NT2/D1 (cell line): ENCODE measurements at regions not wholly inside any gene's neighbourhood (a gene's known extent, or its start where the extent isn't known, plus 50 kb on each side); places are given as distances from the start of the nearest gene placed in this dataset.

Experiments used
- DNase-seq: peaks from one replicate; pipeline ENCODE4 v3.0.0-alpha.2; 2011; ENCODE audit warnings: low read depth, low spot score
- H3K27me3 ChIP-seq: 2 replicates; pipeline ENCODE4 v1.6.0; 2011; ENCODE audit warnings: mild to moderate bottlenecking; ENCODE audit not compliant: insufficient read length, insufficient read depth
- H3K36me3 ChIP-seq: 2 replicates; pipeline ENCODE4 v1.6.1; 2011; ENCODE audit warnings: mild to moderate bottlenecking, low read length, mixed read lengths; ENCODE audit not compliant: insufficient read depth, insufficient read length
- H3K4me1 ChIP-seq: 2 replicates; pipeline ENCODE4 v1.5.1; 2011; ENCODE audit not compliant: insufficient read depth, insufficient read length
- H3K4me3 ChIP-seq: 2 replicates; pipeline ENCODE4 v1.5.1; 2011; ENCODE audit warnings: low read depth; ENCODE audit not compliant: insufficient read length
- H3K9ac ChIP-seq: 2 replicates; pipeline ENCODE4 v1.6.0; 2011; ENCODE audit warnings: low read depth; ENCODE audit not compliant: insufficient read length
- H3K9me3 ChIP-seq: 2 replicates; pipeline ENCODE4 v1.5.1; 2011; ENCODE audit warnings: mild to moderate bottlenecking, low read length; ENCODE audit not compliant: insufficient read depth
- SUZ12 ChIP-seq: IDR thresholded peaks from 2 replicates; pipeline ENCODE4 v1.6.1; 2011; ENCODE audit not compliant: insufficient read length, insufficient read depth; ENCODE audit errors: extremely low read depth
- YY1 ChIP-seq: IDR thresholded peaks from 2 replicates; pipeline ENCODE4 v1.6.1; 2011; ENCODE audit not compliant: insufficient read length, insufficient read depth
- ZNF274 ChIP-seq: IDR thresholded peaks from 2 replicates; pipeline ENCODE4 v1.6.1; 2011; ENCODE audit warnings: mild to moderate bottlenecking, low read depth, low read length

DNA sequence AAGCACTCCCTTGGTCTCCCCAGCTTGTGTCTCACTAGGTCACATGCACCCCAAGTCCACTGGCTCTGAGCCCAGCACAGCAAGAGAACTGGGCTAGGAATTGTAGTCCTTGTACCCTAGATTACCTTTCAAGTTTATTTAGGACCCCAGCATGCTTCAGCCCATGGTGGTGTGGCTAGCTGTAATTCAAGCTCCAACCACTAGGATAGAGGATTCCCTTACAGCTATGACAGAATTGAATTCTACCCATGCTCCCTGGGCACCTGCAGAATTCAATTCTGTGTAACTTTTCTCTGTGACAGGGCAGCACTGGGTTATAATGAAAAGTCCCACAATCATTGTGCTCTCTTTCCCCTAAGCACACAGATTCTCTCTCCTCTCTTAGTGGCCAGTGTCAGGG, 253.8 kb upstream of the DMD start:
- Histone ChIP-seq H3K36me3 (no peaks in the 10 kb centered on the region), H3K27me3 (no peaks in the 10 kb centered on the region), H3K4me3 (no peak overlapping the region), H3K9me3 (no peaks in the 10 kb centered on the region), H3K4me1 (no peaks in the 10 kb centered on the region), H3K9ac (no peak overlapping the region)
- no peak for TF ChIP-seq SUZ12
- no peak for TF ChIP-seq ZNF274
- DNase-seq = no peak

DNA sequence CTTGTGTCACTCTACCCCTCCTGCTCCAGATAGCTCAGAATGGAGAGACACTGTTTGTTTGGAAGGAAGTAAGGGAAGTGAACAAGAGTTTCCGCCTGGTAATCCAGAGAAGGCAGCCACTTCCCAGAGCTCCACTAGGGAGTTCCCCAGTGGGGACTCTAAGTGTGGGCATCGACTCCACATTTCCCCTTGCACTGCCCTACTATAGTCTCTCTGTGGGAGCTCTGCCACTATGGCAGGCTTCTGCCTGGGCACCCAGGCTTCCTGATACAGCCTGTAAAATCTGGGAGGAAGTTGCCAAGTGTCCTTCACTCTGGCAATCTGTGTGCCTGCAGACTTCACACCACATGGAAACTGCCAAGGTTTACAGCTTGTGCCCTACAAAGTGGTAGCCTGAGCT, 245.8 kb upstream of the DMD start:
- DNase-seq = no peak
- TF ChIP-seq SUZ12 (no peak), YY1 (no peak), ZNF274 (no peak)
- Histone ChIP-seq H3K9me3 (no peaks in the 10 kb centered on the region), H3K9ac (no peak overlapping the region), H3K36me3 (no peaks in the 10 kb centered on the region), H3K4me3 (no peak overlapping the region), H3K27me3 (no peaks in the 10 kb centered on the region), H3K4me1 (no peaks in the 10 kb centered on the region)

DNA sequence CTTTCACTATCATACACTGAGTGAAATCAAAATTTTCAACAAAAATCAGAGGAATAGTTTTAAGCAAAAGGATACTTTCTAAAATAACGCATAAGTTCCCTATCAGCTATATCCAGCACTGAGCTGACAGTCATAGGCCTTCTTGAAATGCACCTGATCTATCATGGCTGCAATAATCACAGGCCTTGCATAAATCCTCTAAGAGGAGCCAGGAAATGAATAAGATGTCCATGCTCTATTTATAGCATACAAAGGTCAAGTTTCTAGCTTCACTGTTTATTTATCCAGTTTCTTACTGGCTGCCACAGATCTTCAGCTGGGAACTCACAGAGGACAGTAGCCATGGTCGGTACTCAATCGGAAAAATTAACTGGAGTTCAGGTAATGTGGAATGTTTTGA, 235.9 kb upstream of the DMD start:
- TF ChIP-seq SUZ12 = no peak
- no peak for TF ChIP-seq ZNF274
- TF ChIP-seq YY1 = no peak
- Histone ChIP-seq H3K27me3 (no peaks in the 10 kb centered on the region), H3K9ac (no peak overlapping the region), H3K36me3 (no peaks in the 10 kb centered on the region), H3K9me3 (no peaks in the 10 kb centered on the region), H3K4me1 (no peaks in the 10 kb centered on the region), H3K4me3 (no peak overlapping the region)
- no peak for DNase-seq

DNA sequence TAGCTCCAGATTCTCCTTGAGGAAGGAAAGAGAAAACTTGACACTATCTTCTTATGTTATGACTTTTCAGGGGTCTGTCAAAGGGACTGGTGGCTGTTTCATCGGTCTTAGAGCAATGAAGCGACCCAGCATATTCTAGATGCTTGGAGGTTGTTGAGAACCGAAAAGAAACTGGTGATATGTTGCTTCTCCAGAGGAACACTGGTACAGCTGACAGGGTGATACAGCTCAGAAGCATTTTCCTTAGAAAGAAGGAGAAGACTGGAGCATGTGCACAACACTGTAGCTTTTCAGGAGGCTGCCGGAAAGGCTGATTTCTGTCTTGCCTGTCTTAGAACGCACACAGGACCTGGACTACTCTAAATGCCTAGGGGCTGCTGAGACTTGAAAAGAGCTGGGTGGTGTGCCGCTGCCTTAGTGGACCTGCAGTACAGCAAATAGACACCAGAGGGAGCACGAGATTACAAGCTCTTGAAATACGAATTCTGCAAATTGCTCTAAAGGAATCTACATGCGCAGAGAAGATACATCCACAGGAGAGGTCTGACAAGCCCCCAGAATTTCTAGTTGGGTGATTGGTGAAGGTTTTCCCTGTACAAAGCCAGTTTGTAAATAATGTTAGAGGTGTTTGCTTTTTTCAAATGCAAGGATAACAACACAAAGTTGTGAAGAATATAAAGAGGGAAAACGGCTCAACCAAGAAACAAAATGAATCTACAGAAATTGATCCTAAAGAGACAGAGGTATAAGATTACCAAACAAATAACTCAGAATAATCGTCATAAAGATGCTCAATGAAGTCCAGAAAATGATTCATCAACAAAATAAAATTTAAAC, 223.1 kb upstream of the DMD start:
- H3K36me3 ChIP-seq = no peaks in the 10 kb centered on the region
- no peaks in the 10 kb centered on the region for H3K27me3 ChIP-seq
- no peak overlapping the region for H3K4me3 ChIP-seq
- H3K4me1 ChIP-seq = no peaks in the 10 kb centered on the region
- DNase-seq = peak; percentile 69
- no peak overlapping the region for H3K9ac ChIP-seq
- TF ChIP-seq SUZ12 (no peak), YY1 (no peak), ZNF274 (no peak)
- H3K9me3 ChIP-seq = no peaks in the 10 kb centered on the region

DNA sequence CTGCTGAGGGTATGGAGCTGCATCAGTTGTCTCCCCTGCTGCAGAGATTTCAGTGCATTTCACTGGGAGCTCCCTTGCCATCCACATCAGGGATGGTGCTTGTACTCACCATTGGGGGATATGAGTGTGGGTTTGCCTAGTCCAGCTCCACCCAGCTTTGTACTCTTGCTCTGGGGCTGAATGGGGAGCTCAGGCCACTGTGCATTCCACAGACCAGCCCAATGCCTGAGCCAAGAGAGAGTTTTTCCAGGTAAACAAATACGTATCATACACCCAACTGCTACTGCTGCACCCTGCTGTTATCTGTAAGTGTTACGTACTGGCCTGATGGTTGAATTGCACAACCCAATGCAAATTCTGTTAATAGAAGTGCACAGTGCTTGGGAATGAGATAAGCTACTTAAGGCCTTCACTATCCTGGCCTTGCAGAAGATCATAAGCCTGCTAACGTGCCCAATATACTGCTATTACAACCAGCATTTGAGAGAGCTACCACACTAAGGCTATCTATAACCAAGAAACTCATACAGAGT, 205.0 kb upstream of the DMD start:
- TF ChIP-seq YY1 = no peak
- no peak for TF ChIP-seq SUZ12
- no peak for TF ChIP-seq ZNF274
- Histone ChIP-seq H3K4me1 (no peaks in the 10 kb centered on the region), H3K27me3 (no peaks in the 10 kb centered on the region), H3K4me3 (no peak overlapping the region), H3K36me3 (no peaks in the 10 kb centered on the region), H3K9ac (no peak overlapping the region), H3K9me3 (no peaks in the 10 kb centered on the region)
- DNase-seq = no peak

DNA sequence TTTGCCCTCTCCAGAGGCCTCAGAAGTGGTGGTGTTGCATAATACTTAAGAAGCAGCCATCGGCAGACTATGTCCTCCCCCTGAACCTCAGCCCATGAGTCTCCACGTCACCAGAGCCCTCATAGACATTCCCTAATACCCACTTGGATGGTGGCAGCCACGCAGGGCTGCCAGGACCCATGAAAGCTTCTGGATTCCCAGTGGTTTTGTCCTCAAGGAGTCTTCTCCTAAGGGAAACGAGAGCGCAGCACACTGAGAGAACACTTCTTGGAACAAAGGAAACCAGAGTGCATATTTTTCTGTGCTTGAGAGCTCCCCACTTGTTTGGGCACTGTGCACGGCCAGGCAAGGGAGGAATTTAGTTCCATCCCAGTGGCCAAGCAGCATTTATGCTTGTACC, 204.1 kb upstream of the DMD start:
- no peaks in the 10 kb centered on the region for H3K27me3 ChIP-seq
- DNase-seq = no peak
- H3K4me1 ChIP-seq = no peaks in the 10 kb centered on the region
- H3K9me3 ChIP-seq = no peaks in the 10 kb centered on the region
- H3K36me3 ChIP-seq = no peaks in the 10 kb centered on the region
- no peak for TF ChIP-seq ZNF274
- TF ChIP-seq SUZ12 = no peak
- no peak for TF ChIP-seq YY1
- H3K9ac ChIP-seq = no peak overlapping the region
- no peak overlapping the region for H3K4me3 ChIP-seq

DNA sequence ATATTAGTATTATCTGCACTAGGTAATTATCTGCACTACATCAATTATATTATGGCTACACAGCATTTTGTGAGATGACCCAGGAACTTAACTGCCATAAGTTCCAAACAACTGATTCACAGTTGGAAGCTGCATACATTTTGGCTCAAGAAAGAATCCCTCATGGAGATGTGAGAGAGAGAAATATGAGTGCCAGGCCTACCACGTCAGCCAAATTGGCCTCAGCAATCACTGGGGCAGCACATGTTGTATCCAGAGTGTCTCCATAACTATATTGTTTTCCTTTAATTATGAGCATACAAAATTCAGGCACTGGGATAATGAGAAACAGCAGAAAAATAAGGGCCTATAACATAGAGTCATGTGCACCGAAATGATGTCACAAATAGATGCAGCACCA, 174.2 kb upstream of the DMD start:
- H3K9me3 ChIP-seq = no peaks in the 10 kb centered on the region
- H3K27me3 ChIP-seq = no peaks in the 10 kb centered on the region
- no peaks in the 10 kb centered on the region for H3K4me1 ChIP-seq
- no peak for DNase-seq
- H3K9ac ChIP-seq = no peak overlapping the region
- H3K4me3 ChIP-seq = no peak overlapping the region
- TF ChIP-seq SUZ12 = no peak
- TF ChIP-seq YY1 = no peak
- TF ChIP-seq ZNF274 = no peak
- no peaks in the 10 kb centered on the region for H3K36me3 ChIP-seq
